ENCODE measurements at regions not wholly inside any gene's neighbourhood (a gene's known extent, or its start where the extent isn't known, plus 50 kb on each side); places are given as distances from the start of the nearest gene placed in this dataset.

DNA sequence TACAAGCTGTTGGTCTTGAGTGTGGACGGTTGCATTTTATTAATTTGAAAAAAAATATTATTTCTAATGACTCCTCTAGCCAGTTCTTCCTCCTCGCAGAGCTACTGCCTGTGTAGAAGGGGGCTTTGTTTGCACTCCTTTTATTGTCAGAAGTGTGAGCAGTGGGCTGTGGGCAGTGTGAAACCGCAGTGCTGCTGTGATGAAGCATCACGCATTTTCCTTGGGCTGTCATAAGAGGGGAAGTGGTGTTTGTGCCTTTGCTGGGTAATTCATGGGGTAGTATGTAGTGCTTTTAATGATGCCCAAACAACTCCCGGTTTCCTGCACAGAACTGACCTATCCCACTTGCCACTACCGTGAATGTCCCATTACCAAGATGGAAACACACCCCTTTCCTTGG, 357.3 kb downstream of the ZNF536 start:
- H3K27ac ChIP-seq = no peak overlapping the region

DNA sequence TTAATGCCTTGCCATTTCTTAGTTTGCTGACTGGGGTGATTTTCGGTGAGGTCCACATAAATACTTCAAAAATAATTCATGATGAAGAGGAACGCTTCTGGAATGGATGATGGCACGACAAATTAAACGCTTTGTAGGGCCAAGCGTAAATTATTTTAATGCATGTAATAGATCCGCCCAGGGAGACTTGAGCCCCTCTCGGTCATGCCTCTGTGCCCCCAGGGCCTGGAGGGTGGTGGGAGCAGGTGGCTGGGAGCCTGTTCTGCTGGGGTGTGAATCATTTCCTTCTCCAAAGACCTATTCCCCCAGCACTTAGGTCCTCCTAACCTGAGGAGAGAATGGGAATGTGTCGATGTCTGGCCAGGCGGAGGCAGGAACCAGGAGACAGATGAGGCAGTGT, 350.6 kb downstream of the ZNF536 start:
- H3K27ac ChIP-seq = no peak overlapping the region
- no peak for DNase-seq (ENCODE audit: low read depth, low spot score)

More for the DNA sequence above, 357.3 kb downstream of the ZNF536 start:
- no peak for DNase-seq (ENCODE audit: low read depth, low spot score)

DNA sequence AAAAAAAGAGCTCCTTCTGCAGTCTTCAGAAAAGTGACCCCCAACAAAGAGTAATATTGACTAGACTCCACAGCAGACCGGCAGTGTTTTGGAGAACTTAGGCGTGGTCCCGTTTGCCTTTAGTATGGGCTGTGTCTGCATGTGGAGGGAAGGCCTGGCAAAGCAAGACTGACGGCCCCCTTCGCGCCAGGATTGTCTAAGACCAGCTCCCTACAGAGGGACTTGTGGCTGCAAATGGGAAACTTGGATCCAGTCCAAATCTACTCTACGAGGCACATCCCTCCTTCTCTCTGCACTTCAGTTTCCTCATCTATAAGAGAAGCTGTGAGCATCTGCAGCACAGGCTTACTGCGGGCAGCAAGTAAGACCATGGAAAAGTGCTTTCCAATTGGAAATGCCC, 350.0 kb downstream of the ZNF536 start:
- no peak for DNase-seq (ENCODE audit: low read depth, low spot score)
- H3K27ac ChIP-seq = no peak overlapping the region

DNA sequence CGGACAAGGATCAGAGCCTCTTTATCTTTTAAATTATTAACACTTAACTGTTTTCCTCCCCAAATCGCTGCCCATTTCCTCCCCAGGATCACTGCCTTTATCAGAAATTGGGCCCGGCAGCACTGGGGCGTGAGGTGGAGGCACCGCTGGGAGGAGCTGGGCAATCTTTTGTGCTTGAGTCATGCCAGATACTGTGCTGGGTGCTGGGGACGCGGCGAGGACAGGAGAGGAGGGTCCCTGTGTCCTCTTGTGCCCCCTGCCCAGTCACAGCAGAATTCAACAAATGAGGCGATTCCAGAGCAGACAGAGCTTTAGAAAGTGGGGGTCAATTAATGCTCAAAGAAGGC, 347.8 kb downstream of the ZNF536 start:
- H3K27ac ChIP-seq = no peak overlapping the region
- DNase-seq (ENCODE audit: low read depth, low spot score) = no peak

DNA sequence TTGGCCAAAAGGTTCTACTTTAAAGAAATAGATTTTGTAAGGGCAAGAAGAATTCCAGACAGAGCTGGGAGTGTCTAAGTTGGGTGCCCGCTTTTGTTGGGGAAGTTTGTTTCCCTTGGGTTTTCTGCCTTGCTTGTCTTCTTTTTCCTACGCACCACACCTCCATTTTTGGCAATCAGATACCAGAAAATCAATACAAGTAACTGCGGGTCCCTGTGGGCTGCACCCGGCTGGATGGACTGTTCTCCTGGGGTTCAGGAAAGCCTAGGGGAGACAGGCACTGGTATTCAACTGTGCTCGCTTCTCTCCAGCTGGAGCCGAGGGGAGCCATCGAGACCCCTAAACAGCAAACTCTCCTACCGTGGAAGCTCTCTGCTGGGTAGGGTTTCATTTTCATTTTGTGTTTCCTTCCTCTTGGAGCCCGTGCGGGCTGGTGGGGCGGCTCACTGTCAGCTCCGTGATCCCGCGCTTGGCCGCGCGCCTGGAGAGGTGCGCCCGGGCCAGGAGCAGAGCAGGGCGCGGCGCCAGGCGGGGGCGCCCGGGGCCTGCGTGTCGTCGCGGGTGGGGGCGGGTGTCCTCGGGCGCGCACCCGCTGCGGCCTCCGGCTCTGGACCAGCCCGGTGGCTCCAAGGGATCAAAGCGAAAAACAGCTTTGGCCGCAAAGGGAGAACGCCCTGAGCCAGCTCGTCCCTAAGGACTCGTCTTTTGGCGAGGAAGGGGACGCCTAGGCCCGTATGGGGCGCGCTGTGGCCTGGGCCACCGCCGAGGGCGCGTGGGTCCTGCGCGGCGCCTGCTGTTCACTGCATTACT, 347.2 kb downstream of the ZNF536 start:
- no peak for DNase-seq (ENCODE audit: low read depth, low spot score)
- H3K27ac ChIP-seq = no peak overlapping the region

DNA sequence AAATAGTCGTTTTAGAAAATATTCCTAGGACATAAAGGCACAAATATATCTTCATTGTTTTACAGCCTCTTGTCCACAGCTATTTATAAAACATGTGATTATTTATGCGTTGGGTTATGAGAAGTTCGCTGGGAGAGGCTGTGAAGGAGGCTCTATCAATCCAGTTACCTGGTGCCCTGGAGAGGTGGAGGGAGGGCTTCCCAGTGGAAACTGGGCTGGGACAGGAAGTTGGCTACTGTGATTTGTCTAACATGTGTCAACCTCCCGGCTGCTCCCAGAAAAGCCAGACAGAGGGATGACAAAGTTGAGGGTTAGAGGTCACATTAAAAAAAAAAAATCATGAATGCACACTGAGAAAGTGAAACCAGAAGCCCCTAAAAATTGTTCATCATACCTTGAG, 346.5 kb downstream of the ZNF536 start:
- H3K27ac ChIP-seq = no peak overlapping the region
- DNase-seq (ENCODE audit: low read depth, low spot score) = no peak

DNA sequence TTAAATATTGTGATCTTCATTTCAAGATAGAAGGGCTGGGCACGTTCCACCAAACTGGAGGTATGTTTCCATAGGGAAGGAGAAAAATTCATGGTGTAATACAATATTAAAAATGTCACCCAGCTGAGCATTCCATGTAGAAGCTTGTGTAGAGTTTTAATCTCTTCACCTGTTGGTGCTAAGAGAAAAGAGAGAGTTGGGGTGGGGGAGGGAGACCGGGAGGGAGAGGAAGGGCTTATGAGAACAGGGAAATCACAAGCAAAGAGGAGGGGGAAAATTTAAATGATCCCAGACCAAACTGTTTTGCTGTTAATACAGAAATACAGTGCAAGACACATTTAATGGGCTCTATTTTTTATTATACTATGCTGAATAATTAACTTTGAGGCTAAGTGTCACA, 345.8 kb downstream of the ZNF536 start:
- no peak for DNase-seq (ENCODE audit: low read depth, low spot score)
- H3K27ac ChIP-seq = no peak overlapping the region

DNA sequence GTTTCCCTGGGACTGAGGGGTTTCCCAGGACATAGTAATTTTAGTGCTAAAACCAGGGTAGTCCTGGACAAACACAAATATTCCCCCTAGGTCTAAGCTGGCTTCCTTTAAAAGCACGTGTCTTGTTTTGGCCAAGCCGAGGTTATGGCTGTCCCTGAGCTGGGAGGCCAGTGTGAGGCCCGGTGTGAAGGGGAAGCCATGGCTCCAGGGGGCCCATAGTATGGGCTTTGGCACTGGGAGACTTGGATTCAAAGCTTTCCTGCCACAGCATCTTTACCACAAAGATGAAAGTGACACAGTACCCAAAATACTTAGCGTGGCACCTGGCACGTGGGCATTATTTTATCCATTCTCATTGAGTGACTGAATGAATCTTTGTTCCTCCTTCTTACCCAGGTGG, 345.2 kb downstream of the ZNF536 start:
- no peak overlapping the region for H3K27ac ChIP-seq
- DNase-seq (ENCODE audit: low read depth, low spot score) = no peak

DNA sequence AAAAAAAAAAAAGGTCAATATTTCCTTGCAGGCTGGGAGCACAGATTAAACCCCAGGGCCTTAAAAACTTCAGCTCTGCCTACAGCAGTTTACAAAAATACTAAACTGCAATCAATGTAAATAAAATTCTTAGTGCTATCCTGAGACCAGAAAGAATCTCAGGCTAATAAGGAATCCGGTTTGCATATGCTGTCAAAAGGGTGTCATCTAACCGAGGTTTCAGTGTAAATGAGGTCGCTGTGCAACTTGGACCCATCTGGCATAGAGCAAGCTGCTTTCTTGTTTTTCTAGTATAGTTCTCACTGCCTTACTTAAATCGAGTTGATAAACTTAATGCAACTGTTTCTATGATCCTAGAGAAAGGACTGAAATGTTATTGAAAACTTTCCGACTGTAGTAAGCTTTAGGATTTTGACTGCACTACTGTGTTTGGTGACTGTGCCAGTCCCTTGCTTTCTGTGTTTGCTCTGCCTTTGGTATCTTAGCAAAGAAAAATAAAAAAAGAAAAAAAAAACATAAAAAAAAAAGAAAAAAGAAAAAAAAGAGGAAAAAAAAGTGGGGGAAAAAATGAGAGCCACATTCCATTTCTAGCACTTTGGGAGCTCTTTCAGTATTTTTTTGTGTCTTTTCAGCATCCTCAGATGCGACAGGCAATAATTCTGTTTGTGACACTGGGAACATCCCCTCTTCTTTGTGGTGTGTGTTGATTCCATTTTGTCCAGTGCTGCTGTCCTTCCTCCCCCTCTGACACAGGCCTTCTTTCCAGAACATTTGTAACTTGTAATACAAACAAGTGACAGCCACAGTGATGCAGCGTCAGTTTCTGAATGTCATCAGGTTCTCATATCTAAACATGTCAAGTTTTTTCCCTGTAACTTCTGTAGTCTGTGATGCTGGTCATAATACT, 340.5 kb downstream of the ZNF536 start:
- no peak overlapping the region for H3K27ac ChIP-seq
- no peak for DNase-seq (ENCODE audit: low read depth, low spot score)

DNA sequence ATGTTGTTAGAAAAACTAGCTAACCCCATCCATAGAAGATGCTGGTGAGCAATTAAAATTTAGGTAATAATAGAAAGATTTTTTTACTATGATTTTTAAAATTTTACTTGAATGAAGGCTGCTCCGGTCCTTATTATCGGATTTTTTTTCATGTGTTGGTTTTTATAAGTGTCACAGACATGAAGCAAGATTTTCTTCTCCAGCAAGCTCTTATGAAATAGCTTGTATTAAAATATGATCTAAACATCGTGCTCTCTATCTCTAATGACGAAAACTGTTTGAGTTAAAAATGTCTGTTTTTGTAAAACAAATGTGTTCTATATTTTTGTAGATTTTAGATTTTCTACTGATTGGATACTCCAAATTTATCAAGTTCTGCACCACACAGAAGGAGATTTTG, 339.6 kb downstream of the ZNF536 start:
- no peak overlapping the region for H3K27ac ChIP-seq
- DNase-seq (ENCODE audit: low read depth, low spot score) = no peak

DNA sequence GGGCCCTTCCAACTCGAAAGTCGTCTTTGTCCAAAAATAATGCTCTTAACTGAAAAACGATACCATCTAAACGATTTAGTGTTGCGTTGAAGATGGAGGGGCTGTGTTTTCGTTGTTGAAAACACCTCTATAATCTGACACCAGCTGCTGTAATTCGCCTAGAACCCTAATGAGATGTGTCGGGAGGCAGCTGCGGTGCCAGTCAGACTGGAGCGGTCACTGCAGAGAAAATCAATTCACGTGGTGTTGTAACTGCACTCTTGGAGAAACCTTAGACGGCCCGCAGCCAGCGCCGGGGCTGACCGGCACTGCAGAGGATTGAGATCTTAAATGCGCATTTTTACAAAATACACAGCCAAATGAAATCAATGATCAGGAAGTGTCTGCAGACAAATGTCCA, 339.1 kb downstream of the ZNF536 start:
- H3K27ac ChIP-seq = no peak overlapping the region
- no peak for DNase-seq (ENCODE audit: low read depth, low spot score)

DNA sequence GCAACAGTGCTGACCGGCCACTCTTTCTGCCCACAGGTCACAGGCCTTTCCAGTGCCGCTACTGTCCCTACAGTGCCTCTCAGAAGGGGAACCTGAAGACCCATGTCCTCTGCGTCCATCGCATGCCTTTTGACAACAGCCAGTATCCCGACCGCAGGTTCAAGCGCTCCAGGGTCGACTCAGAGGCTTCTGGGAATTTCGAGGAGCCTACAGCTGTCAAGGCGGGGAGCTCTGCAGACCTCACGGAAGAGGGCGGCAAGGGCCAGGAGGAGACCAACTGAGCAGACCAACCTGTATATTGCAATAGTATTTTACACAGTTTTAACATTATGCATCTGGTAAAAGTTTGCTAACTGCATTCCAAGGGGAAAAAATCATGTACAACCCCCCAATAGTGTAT, 338.5 kb downstream of the ZNF536 start:
- DNase-seq (ENCODE audit: low read depth, low spot score) = no peak
- no peak overlapping the region for H3K27ac ChIP-seq

DNA sequence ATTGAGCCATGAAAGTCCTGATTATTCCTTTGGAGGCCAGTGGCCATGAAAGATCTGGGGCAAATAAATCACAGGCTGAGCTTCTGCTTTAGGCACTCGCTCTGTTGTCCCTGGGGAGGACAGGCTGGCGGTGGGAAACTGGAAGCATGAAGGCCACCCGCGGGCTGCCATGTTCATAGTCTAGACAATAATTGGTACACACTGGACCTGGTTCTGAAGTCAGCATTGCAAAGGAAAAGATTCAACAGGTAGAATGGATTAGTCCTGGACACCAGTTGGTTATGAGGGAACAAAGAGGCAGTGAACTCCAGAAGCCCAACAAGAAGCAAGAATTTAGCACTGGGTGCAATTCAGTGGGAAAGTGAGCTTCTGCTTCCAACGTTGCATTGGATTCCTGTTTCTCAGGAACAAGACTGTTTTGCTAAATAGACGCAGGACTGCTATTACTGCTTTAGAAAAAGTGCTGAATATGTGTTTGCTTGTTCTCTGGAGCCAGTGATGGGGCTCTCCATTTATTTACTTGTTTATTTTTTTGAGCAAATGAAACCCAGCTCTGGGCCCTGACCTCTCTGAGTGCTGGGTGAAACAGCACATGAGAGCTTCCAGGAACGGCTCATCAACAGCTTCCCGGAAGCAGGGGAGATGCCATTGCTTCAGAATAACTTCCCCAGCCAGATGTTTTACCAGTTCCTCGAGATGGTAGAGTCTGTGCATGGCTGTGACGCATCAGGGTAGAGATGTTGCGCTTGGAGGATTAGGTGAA, 336.4 kb downstream of the ZNF536 start:
- H3K27ac ChIP-seq = no peak overlapping the region
- no peak for DNase-seq (ENCODE audit: low read depth, low spot score)

DNA sequence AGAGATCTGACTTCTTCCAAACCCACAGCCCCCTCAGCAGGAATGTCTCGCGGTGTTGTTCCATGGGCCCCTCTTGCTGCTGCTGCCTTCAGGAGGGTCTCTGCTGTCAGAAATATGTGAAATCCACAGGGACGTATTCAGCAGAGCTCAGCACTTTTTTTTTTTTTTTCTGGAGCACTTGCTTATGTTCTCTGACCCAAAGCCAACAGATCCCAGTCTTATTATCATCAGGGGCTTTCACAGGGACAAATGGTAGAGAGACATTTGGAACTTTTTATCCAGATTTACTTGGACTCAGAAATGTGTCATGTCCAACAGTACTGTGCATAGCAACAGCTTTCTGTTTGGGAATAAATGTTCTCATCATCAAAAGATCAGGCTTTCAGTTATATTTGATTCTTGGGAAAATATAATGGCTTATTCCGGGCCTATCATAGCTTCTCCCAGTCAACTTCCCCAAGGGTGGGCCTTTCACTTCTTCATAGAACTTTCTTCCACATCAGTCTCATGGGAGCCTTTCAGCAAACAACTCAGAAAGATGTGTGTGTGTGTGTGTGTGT, 332.7 kb downstream of the ZNF536 start:
- H3K27ac ChIP-seq = no peak overlapping the region
- DNase-seq (ENCODE audit: low read depth, low spot score) = no peak

DNA sequence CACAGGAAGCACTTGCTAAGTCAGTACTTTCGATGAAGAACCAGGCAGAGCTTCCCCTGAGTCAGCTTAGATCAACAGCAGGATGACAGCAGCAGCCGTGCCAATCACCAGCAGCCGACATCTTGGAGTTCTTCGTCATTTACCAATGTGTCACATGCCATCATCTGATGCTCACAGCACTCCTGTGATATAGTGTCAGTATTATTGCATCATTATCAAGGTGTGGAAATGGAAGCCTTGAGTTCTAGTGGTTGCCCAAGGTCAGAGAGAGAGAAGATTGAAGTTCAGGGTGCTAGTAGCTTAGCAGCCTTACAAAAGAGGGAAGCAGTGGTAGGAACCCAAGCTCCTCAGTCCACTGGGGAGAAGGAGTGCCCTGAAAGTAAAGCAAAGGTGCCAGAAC, 331.5 kb downstream of the ZNF536 start:
- no peak for DNase-seq (ENCODE audit: low read depth, low spot score)
- H3K27ac ChIP-seq = no peak overlapping the region

DNA sequence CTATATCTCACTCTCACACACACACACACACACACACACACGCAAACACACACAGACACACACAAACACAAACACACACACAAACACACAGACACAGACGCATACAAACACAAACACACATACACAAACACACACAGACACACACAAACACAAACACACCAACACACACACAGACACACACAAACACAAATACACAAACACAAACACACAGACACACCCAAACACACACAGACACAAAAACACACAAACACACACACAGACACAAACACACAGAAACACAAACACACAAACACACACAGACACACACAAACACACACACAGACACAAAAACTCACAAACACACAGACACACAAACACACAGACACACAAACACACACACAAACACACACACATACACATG, 329.0 kb downstream of the ZNF536 start:
- H3K27ac ChIP-seq = no peak overlapping the region

DNA sequence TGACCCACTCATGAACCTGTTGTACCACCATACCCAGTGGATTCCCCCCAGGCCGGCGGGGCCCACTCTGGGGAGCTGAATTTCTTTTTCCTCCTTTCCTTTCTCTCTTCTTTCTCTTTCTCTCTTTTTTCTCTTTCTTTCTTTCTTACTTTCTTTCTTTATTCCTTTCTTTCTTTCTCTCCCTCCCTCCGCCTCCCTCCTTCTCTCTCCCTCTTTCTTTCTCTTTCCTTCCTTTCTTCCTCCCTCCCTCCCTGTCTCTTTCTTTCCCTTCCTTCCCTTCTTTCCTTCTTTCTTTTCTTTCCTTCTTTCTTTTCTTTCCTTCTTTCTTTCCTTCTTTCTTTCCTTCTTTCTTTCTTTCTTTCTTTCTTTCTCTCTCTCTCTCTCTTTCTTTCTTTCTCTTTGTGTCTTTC, 327.7 kb downstream of the ZNF536 start:
- no peak for DNase-seq (ENCODE audit: low read depth, low spot score)
- H3K27ac ChIP-seq = no peak overlapping the region

More for the DNA sequence above, 329.0 kb downstream of the ZNF536 start:
- no peak for DNase-seq (ENCODE audit: low read depth, low spot score)

DNA sequence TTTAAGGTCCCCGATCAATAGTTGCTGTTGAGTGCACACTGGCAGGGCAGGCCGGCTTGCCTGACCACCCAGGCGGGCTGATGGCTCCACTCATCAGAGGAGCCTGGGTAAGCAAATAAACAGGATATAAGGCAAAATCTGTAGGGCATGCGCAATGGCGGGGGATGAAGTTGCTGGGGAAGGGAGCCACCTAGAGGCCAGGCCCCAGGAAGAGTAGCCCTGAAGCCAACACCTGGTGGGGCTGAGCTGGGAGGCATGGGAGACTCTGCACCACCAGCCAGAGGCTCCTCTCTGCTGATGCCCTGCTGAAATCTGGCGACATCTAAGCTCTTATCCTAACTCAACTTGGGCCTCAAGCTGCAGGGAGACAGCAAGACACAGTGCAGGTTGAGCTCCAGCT, 324.3 kb downstream of the ZNF536 start:
- no peak for DNase-seq (ENCODE audit: low read depth, low spot score)
- no peak overlapping the region for H3K27ac ChIP-seq

DNA sequence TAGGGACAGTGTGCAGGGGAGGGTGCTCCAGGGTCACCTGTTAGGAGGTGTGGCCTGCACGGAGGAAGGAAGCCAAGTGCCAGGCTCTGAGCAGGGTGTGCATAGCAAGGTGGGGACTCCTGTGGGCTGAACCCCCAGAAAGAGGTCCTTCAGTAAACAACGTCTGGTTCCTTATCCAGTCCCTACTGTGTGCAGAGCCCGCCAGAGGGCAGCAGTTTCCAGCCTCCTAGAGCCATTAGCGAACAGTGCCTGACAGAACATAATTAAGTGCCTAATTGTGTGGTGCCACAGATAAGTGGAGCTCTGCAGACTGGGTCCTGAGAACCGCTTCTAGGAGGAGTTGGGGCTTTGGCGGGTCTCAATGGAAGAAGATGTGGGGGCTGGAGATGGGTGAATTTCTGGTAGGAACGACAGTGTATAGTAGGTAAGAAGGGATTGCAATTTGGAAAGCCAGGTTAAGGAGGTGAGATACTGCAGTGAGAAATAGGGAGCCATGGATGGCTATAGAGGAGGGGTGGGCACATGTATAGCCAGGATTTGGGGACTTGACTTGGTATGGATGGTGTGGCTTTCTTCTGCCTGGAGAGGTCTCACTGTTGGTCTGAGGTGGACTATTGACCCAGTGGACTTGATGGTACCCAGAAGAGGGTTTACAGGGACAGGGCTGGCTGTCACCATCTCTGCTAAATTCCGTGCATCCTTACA, 323.1 kb downstream of the ZNF536 start:
- no peak for DNase-seq (ENCODE audit: low read depth, low spot score)
- H3K27ac ChIP-seq = no peak overlapping the region

DNA sequence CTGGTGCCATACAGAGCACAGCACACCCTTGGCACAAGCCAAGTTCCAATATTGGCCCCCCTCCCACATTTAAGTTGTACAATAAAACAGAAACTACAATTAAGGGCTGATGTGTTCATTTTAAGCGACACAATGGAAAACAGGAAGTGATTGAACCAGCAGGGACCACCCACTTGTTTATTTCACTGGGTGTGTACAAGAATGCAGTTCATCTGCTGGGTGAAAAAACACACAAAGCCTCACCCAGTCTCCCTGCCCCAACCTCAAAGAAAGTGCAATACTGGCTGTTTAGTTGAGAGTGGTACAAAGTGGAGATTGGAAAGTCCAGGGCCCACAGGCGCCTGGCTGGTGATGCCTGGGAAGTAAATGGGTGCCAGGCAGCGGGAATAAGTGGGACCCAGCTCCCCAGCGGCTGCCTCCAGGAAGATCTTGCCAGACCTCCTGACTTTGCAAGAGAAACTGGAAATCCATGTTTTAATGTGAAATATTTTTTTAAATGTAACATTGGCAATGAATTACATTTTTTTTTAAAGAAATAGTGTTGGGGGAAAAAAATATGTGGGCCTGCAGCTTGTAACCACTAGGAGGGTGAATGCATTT, 322.1 kb downstream of the ZNF536 start:
- no peak overlapping the region for H3K27ac ChIP-seq
- DNase-seq (ENCODE audit: low read depth, low spot score) = no peak

Measured in epithelial cell of prostate (primary cell).